ENCODE measurements at regions not wholly inside any gene's neighbourhood (a gene's known extent, or its start where the extent isn't known, plus 50 kb on each side); places are given as distances from the start of the nearest gene placed in this dataset.

DNA sequence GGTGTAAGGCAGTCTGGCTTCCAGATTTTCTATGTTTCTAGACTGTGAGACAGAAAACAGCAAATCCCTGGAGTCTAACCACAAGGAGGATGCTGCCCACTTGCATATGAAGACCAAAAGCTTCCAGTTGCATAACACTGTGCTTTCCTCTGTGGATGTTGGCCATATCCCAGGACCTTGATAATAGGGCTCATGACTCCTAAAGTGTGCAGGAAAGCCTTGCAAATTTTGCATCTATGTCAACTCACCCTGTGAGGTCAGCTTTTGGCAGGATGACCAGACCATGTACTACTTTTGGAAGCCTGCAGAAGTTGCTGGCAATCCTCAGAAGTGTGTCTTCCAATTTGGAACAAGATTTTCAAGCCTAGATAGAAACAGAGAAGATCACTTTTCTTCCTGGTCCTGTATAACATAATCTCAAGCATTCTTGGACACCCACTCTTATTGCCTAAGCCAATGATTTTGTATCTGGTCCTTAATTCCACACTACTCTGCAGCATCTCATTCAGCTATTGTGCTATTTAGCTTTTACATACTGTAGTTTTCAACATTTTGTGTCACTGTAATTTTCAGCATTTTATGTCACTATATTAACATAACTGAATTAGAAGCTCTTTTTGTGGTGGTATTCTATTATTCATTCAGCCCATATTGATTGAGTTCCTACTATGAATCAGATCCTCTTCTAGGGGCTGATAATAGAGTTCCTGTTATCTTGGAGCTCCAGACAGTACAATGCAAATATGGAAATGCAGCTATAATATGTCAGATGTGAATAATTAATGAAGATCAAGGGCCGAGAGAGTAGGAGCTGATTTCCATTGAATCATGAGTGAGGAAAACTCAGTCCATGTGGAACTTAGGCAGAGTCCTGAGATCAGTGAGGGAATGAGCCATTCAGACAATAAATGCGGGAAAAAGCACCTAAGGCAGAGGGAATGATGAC, 85.3 kb upstream of the RAB27B start:
- TF ChIP-seq MYC (IDR thresholded peaks at IDR 0.05; ENCODE audit: borderline replicate concordance, low read length) (no peak), GATA3 (IDR thresholded peaks at IDR 0.05; ENCODE audit: borderline replicate concordance) (no peak), ESRRA (IDR thresholded peaks at IDR 0.05; ENCODE audit: borderline replicate concordance, low read length) (no peak), RCOR1 (IDR thresholded peaks at IDR 0.05; ENCODE audit: low read depth, low read length) (no peak), CEBPB (IDR thresholded peaks at IDR 0.05) (no peak), HDAC2 (IDR thresholded peaks at IDR 0.05) (no peak), CHD2 (IDR thresholded peaks at IDR 0.05; ENCODE audit: low read length, partially characterized antibody) (no peak), POLR2A (IDR thresholded peaks at IDR 0.05; ENCODE audit: low read length) (no peak), JUNB (IDR thresholded peaks at IDR 0.05) (no peak), PHF8 (IDR thresholded peaks at IDR 0.05; ENCODE audit: borderline replicate concordance, low read depth) (no peak)
- TF ChIP-seq, protein P1, sequence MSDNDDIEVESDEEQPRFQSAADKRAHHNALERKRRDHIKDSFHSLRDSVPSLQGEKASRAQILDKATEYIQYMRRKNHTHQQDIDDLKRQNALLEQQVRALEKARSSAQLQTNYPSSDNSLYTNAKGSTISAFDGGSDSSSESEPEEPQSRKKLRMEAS (IDR thresholded peaks at IDR 0.05): no peak
- TF ChIP-seq, protein P2, sequence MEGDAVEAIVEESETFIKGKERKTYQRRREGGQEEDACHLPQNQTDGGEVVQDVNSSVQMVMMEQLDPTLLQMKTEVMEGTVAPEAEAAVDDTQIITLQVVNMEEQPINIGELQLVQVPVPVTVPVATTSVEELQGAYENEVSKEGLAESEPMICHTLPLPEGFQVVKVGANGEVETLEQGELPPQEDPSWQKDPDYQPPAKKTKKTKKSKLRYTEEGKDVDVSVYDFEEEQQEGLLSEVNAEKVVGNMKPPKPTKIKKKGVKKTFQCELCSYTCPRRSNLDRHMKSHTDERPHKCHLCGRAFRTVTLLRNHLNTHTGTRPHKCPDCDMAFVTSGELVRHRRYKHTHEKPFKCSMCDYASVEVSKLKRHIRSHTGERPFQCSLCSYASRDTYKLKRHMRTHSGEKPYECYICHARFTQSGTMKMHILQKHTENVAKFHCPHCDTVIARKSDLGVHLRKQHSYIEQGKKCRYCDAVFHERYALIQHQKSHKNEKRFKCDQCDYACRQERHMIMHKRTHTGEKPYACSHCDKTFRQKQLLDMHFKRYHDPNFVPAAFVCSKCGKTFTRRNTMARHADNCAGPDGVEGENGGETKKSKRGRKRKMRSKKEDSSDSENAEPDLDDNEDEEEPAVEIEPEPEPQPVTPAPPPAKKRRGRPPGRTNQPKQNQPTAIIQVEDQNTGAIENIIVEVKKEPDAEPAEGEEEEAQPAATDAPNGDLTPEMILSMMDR (IDR thresholded peaks at IDR 0.05): no peak
- TF ChIP-seq, protein P3, sequence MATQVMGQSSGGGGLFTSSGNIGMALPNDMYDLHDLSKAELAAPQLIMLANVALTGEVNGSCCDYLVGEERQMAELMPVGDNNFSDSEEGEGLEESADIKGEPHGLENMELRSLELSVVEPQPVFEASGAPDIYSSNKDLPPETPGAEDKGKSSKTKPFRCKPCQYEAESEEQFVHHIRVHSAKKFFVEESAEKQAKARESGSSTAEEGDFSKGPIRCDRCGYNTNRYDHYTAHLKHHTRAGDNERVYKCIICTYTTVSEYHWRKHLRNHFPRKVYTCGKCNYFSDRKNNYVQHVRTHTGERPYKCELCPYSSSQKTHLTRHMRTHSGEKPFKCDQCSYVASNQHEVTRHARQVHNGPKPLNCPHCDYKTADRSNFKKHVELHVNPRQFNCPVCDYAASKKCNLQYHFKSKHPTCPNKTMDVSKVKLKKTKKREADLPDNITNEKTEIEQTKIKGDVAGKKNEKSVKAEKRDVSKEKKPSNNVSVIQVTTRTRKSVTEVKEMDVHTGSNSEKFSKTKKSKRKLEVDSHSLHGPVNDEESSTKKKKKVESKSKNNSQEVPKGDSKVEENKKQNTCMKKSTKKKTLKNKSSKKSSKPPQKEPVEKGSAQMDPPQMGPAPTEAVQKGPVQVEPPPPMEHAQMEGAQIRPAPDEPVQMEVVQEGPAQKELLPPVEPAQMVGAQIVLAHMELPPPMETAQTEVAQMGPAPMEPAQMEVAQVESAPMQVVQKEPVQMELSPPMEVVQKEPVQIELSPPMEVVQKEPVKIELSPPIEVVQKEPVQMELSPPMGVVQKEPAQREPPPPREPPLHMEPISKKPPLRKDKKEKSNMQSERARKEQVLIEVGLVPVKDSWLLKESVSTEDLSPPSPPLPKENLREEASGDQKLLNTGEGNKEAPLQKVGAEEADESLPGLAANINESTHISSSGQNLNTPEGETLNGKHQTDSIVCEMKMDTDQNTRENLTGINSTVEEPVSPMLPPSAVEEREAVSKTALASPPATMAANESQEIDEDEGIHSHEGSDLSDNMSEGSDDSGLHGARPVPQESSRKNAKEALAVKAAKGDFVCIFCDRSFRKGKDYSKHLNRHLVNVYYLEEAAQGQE (IDR thresholded peaks at IDR 0.05): no peak
- TF ChIP-seq, protein P4, sequence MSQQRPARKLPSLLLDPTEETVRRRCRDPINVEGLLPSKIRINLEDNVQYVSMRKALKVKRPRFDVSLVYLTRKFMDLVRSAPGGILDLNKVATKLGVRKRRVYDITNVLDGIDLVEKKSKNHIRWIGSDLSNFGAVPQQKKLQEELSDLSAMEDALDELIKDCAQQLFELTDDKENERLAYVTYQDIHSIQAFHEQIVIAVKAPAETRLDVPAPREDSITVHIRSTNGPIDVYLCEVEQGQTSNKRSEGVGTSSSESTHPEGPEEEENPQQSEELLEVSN (IDR thresholded peaks at IDR 0.05; ENCODE audit: borderline replicate concordance, low read depth): no peak

Data from A549 (cell line).